ENCODE measurements at regions not wholly inside any gene's neighbourhood (a gene's known extent, or its start where the extent isn't known, plus 50 kb on each side); places are given as distances from the start of the nearest gene placed in this dataset.

GRCh38 chr6:19734519-19734918 lies 102.7 kb upstream of the ID4 start:
- H2AFZ ChIP-seq (ENCODE audit: low read depth, low read length): no peak overlapping the region
- H3K27me3 ChIP-seq (ENCODE audit: insufficient read depth, low read length, poor library complexity): no peaks in the 10 kb centered on the region
- H3K27ac ChIP-seq (ENCODE audit: low read length): no peak overlapping the region

DNA sequence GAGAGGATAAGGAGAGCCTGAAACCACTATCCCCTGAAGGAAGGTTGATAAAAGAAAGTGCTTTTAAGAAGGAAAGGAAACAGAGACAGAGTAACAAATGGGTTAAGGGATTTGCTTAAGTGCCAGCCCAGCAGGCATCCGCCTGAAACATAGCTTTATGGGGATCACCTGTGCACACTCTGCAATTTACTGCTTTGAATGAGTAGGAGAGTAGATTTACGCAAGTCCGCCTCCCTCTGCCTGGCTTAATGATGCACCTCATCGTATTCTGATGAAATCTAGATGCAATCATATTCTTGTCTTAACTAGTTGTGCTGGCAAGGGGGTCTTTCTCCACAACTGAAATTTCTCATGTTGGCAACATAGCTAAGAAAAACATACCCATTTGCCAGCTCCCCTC lies 101.1 kb upstream of the ID4 start:
- Histone ChIP-seq H3K4me2 (ENCODE audit: insufficient read depth, low read length) (no peak overlapping the region), H3K4me1 (ENCODE audit: insufficient read depth, low read length) (no peaks in the 10 kb centered on the region), H3K9ac (ENCODE audit: low read depth, low read length) (no peak overlapping the region), H2AFZ (ENCODE audit: low read depth, low read length) (no peak overlapping the region), H3K79me2 (ENCODE audit: insufficient read depth, low read length) (no peaks in the 10 kb centered on the region), H3K9me3 (ENCODE audit: insufficient read depth, low read length, severe bottlenecking) (no peaks in the 10 kb centered on the region), H3K27ac (ENCODE audit: low read length) (no peak overlapping the region), H3K27me3 (ENCODE audit: insufficient read depth, low read length, poor library complexity) (no peaks in the 10 kb centered on the region), H3K36me3 (ENCODE audit: insufficient read depth, low read length) (no peaks in the 10 kb centered on the region), H4K20me1 (ENCODE audit: insufficient read depth, low read length) (no peaks in the 10 kb centered on the region), H3K4me3 (ENCODE audit: low read depth in 1 of 2, low read length in 2 of 2) (no peak overlapping the region)
- DNase-seq: no peak
- no peak for ATAC-seq (ENCODE audit: insufficient read depth, low read depth)
- TF ChIP-seq, protein P1, sequence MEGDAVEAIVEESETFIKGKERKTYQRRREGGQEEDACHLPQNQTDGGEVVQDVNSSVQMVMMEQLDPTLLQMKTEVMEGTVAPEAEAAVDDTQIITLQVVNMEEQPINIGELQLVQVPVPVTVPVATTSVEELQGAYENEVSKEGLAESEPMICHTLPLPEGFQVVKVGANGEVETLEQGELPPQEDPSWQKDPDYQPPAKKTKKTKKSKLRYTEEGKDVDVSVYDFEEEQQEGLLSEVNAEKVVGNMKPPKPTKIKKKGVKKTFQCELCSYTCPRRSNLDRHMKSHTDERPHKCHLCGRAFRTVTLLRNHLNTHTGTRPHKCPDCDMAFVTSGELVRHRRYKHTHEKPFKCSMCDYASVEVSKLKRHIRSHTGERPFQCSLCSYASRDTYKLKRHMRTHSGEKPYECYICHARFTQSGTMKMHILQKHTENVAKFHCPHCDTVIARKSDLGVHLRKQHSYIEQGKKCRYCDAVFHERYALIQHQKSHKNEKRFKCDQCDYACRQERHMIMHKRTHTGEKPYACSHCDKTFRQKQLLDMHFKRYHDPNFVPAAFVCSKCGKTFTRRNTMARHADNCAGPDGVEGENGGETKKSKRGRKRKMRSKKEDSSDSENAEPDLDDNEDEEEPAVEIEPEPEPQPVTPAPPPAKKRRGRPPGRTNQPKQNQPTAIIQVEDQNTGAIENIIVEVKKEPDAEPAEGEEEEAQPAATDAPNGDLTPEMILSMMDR (IDR thresholded peaks at IDR 0.05; ENCODE audit: borderline replicate concordance, extremely low read depth, low read length, poor library complexity, severe bottlenecking): no peak
- TF ChIP-seq EZH2 (IDR thresholded peaks at IDR 0.05; ENCODE audit: borderline replicate concordance, low read depth, low read length, severe bottlenecking): no peak

More at GRCh38 chr6:19734519-19734918, 102.7 kb upstream of the ID4 start:
- Histone ChIP-seq H3K4me1 (ENCODE audit: insufficient read depth, low read length) (no peaks in the 10 kb centered on the region), H3K79me2 (ENCODE audit: insufficient read depth, low read length) (no peaks in the 10 kb centered on the region), H3K36me3 (ENCODE audit: insufficient read depth, low read length) (no peaks in the 10 kb centered on the region), H3K9ac (ENCODE audit: low read depth, low read length) (no peak overlapping the region), H3K4me3 (ENCODE audit: low read depth in 1 of 2, low read length in 2 of 2) (no peak overlapping the region), H3K4me2 (ENCODE audit: insufficient read depth, low read length) (no peak overlapping the region), H4K20me1 (ENCODE audit: insufficient read depth, low read length) (no peaks in the 10 kb centered on the region), H3K9me3 (ENCODE audit: insufficient read depth, low read length, severe bottlenecking) (no peaks in the 10 kb centered on the region)
- TF ChIP-seq, protein P1 (IDR thresholded peaks at IDR 0.05; ENCODE audit: borderline replicate concordance, extremely low read depth, low read length, poor library complexity, severe bottlenecking): no peak
- no peak for TF ChIP-seq EZH2 (IDR thresholded peaks at IDR 0.05; ENCODE audit: borderline replicate concordance, low read depth, low read length, severe bottlenecking)
- DNase-seq (no peak), ATAC-seq (ENCODE audit: insufficient read depth, low read depth) (no peak)

DNA sequence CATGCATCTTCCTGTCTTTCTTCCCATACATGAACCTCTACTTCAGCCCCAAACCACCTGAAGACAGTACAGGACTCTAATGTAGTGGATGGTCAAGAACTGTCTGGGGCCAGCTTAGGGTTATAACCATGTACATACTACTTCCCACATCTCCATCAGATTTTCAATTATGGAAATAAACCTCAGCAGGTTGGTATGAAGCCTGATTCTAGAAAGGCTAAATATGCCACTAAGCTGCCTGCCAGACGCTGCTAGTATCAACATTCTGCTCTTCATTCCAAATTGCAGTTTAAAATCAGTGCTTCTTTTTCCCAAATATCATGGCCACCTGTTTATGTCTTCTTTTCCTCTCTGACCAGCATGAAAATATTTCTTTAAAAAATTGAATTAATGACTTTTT lies 99.2 kb upstream of the ID4 start:
- TF ChIP-seq, protein P1 (IDR thresholded peaks at IDR 0.05; ENCODE audit: borderline replicate concordance, extremely low read depth, low read length, poor library complexity, severe bottlenecking): no peak
- TF ChIP-seq EZH2 (IDR thresholded peaks at IDR 0.05; ENCODE audit: borderline replicate concordance, low read depth, low read length, severe bottlenecking): no peak
- Histone ChIP-seq H3K79me2 (ENCODE audit: insufficient read depth, low read length) (no peaks in the 10 kb centered on the region), H3K36me3 (ENCODE audit: insufficient read depth, low read length) (no peaks in the 10 kb centered on the region), H3K4me1 (ENCODE audit: insufficient read depth, low read length) (no peaks in the 10 kb centered on the region), H3K9ac (ENCODE audit: low read depth, low read length) (no peak overlapping the region), H3K27me3 (ENCODE audit: insufficient read depth, low read length, poor library complexity) (no peaks in the 10 kb centered on the region), H3K27ac (ENCODE audit: low read length) (no peak overlapping the region), H3K4me2 (ENCODE audit: insufficient read depth, low read length) (no peak overlapping the region), H3K4me3 (ENCODE audit: low read depth in 1 of 2, low read length in 2 of 2) (no peak overlapping the region), H2AFZ (ENCODE audit: low read depth, low read length) (no peak overlapping the region), H4K20me1 (ENCODE audit: insufficient read depth, low read length) (no peaks in the 10 kb centered on the region), H3K9me3 (ENCODE audit: insufficient read depth, low read length, severe bottlenecking) (no peaks in the 10 kb centered on the region)
- DNase-seq (no peak), ATAC-seq (ENCODE audit: insufficient read depth, low read depth) (no peak)

GRCh38 chr6:19749722-19750121 lies 87.4 kb upstream of the ID4 start:
- DNase-seq: no peak
- Histone ChIP-seq H3K9ac (ENCODE audit: low read depth, low read length) (no peak overlapping the region), H2AFZ (ENCODE audit: low read depth, low read length) (no peak overlapping the region), H3K27me3 (ENCODE audit: insufficient read depth, low read length, poor library complexity) (no peaks in the 10 kb centered on the region), H3K4me1 (ENCODE audit: insufficient read depth, low read length) (no peaks in the 10 kb centered on the region), H4K20me1 (ENCODE audit: insufficient read depth, low read length) (no peaks in the 10 kb centered on the region), H3K27ac (ENCODE audit: low read length) (no peak overlapping the region), H3K4me2 (ENCODE audit: insufficient read depth, low read length) (no peak overlapping the region), H3K36me3 (ENCODE audit: insufficient read depth, low read length) (no peaks in the 10 kb centered on the region), H3K9me3 (ENCODE audit: insufficient read depth, low read length, severe bottlenecking) (no peaks in the 10 kb centered on the region), H3K79me2 (ENCODE audit: insufficient read depth, low read length) (no peaks in the 10 kb centered on the region), H3K4me3 (ENCODE audit: low read depth in 1 of 2, low read length in 2 of 2) (no peak overlapping the region)
- no peak for ATAC-seq (ENCODE audit: insufficient read depth, low read depth)
- no peak for TF ChIP-seq EZH2 (IDR thresholded peaks at IDR 0.05; ENCODE audit: borderline replicate concordance, low read depth, low read length, severe bottlenecking)
- TF ChIP-seq, protein P1 (IDR thresholded peaks at IDR 0.05; ENCODE audit: borderline replicate concordance, extremely low read depth, low read length, poor library complexity, severe bottlenecking): no peak
